D341Med (cell line): ENCODE measurements at regions not wholly inside any gene's neighbourhood (a gene's known extent, or its start where the extent isn't known, plus 50 kb on each side); places are given as distances from the start of the nearest gene placed in this dataset.

ENCODE experiments used
- DNase-seq: peaks from one replicate; pipeline ENCODE4 v3.0.0; 2012; ENCODE audit warnings: low spot score

GRCh38 chr3:132187746-132188145 lies 129.5 kb upstream of the ACP3 start:
- no peak for DNase-seq

GRCh38 chr3:132189601-132190000 lies 127.6 kb upstream of the ACP3 start:
- no peak for DNase-seq

GRCh38 chr3:132196113-132196512 lies 121.1 kb upstream of the ACP3 start:
- no peak for DNase-seq

DNA sequence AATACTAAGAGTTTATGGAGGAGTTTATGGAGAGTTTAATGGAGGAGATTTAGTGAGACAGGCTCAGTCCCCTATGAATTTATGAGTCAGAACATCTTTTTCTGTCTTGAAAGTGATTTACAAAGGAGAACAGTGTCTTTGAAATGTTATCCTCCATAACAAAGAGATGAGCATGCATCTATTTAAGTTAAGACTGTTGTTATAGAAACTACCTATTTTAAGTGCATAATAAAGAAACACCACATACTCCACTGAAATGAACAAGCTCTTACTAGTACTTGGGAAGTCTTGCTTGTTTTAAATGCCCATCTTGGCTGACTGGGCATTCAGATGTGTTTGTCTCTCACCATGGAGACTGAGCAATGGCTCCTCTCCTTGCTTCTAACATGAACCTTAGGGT lies 118.7 kb upstream of the ACP3 start:
- DNase-seq = no peak

GRCh38 chr3:132199451-132199850 lies 117.8 kb upstream of the ACP3 start:
- DNase-seq = no peak

- DNase-seq = no peak
These were observed 114.6 kb upstream of the ACP3 start for GRCh38 chr3:132202586-132202985.

DNA sequence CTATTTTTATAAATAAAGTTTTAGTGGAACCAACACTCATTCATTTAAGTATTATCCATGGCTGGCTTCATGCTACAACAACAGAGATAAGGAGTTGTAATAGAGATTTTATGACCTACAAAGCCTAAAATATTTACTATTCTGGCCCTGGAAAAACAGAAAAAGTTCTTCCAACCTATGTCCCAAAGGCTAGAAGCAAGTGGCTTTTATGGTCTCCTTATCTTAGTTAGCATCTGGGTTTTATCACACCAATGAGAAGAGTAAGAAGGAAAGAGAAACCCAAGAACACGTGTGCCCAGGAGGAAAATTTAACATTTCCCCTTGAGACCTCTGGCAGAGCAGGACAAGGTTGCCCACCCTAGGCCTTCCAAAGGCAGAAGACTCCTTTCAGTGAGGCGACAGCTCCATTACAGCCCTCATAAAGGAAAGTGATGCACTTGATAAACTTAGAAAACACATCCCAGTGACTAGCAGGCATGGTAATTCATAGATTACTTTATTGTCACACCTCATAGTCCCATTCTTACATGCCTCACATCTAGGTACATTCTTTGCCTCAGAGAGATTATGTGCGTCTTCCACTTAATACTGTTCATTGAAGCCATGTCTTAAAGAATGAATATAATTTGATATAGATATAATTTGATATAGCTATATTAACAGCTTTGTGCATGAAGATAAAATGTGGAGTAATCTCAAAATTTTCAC lies 113.2 kb upstream of the ACP3 start:
- no peak for DNase-seq

DNA sequence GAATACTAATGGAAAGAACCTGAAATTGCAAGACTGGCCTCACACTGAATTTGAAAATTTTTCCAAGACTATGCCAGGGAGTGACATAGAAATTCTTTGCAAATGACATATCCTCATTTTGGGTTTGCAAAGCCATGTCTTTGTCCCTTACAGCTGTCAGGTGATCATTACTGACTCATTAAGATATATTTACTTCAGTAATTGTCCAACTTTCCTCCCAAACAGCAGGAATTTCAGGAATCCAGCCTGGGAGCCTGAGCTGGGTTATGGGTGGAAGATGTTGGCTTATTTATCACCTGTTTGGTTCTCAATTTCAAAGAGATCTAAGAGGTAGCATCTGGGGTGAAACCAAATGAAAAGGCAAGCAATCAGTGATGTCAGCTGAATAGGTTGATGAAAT lies 111.6 kb upstream of the ACP3 start:
- DNase-seq = no peak

GRCh38 chr3:132209855-132210254 lies 107.4 kb upstream of the ACP3 start:
- no peak for DNase-seq

DNA sequence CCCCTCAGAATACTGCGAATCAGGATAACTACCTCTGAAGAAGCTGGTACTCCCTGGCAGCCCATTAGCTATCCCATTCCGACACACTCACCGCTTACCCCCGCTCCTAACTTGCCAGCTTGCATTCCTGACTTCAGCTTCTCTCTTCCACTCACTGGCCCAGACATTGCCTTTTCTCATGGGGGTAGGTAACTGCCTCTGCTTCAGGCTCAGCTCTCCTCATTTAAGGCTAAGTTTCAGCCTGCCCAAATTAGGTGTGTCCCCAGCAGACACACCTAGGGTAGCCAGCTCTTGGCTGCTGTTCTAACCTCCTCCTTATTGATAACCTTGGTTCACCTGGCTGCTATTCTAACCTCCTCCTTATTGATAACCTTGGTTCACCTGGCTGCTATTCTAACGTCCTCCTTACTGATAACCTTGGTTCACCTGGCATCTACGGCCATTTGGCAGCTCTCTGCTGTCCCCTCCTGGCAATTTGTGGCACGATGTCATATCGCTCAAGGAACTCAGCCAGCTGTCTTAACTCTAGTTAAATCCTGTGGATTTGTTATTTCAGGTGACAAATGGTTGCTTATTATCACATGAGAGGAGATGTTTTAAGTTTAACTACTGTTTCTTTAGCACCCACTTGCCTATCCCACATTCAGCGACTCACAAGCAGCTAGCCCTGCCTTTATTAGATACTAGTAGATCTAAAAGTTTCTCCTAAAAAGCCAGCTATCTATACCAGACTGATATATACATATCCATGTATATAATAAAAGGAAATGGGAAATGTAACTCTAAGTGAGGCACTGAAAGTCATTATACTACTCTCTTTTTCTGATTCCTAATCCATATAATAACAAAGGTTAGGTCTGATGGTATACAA lies 106.5 kb upstream of the ACP3 start:
- peak; percentile 48 for DNase-seq

DNA sequence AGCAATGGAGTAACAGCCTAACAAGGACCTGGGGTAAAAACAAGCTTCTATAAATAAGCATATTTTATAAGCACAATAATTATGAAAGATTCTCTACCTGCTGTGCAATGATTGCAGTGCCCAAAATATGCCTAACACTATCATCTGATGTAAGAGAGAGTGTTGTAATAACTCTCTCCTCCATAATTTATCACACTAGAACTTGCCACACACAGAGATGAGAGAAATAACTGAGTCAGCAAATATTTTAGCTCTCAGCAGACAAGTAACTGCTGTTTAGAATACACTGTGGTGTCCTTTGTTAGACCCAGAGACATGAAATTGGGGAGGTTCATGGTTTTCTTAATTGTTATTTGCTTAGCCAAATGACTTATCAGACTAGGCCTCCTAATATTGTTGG lies 105.3 kb upstream of the ACP3 start:
- no peak for DNase-seq

DNA sequence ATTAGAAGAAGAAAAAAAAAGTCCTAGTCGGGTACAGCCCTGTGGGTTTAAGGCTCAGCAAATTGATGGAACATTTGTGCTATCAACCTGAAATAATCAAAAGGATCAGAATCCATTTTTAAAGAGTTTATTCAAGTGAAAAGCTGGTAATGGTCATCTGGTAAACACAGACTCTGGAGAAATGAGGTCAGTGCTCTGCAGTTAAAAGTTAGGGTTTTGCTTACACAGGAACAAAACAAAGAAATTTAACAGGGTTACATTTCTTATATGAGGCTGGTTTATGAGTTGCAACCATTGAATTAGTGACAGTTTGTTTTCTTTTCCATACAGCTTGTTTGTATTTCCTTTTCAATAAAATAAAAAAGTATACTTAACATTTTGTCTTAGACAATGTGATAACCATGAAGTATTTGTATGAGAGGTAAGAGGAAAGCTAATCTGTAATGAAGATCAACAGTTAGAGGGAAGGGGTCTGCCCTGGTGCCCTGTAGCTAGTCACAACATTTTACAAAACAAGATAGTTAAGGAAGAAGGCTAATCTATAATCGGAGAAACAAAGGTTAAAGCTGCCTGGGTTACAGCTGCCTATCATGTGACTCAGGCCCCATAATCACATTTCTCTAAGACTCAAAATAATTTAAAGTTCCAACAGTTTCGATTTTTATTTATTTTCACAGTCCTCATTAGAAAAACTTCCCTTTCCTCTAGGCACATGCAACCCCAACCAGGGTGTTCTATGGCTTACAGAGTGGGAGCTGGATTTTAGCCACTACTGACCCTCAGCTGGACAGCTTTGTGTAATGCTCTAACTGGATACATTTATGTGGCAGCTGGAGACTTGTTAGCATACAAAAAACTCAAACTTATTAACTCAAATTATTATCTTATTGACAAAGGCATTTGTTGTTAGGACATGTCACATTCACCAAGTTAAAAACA lies 98.1 kb upstream of the ACP3 start:
- DNase-seq = no peak

- no peak for DNase-seq
These were observed 96.2 kb upstream of the ACP3 start for GRCh38 chr3:132220986-132221385.

- DNase-seq = peak; percentile 24
These were observed 94.2 kb upstream of the ACP3 start for GRCh38 chr3:132222868-132223538.

DNA sequence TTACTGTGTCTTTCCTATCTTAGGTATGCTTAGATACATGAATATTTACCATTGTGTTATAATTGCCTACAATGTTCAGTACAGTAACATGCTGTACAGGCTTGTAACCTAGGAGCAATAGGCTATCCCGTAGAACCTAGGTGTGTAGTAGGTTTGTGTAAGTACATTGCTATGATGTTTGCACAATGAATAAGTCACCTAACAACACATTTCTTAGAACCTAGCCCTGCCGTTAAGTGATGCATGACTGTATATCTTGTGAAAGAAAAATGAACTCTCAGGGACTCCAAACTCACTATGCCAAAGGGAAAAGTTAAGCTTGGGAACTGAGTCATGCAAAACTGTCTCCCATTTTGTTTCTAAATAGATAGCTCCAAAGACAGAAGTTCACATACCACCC lies 91.5 kb upstream of the ACP3 start:
- no peak for DNase-seq

DNA sequence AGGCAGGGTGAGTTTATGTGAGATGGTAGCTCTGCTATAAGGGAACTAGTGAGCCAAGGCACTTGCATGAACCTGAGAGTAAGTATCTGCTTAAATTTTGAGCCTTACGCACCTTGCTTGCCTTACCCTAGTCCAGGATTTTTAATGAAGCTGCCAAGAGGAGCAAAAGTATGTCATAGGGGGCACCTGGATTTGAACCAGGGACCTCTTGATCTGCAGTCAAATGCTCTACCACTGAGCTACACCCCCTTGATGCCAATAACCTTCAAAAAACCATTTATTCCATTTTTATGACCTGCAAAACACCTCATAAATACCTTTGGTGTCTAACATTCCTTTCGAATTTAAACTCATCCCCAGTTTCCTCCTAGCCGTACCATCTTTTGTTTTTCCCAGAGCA lies 88.3 kb upstream of the ACP3 start:
- no peak for DNase-seq

DNA sequence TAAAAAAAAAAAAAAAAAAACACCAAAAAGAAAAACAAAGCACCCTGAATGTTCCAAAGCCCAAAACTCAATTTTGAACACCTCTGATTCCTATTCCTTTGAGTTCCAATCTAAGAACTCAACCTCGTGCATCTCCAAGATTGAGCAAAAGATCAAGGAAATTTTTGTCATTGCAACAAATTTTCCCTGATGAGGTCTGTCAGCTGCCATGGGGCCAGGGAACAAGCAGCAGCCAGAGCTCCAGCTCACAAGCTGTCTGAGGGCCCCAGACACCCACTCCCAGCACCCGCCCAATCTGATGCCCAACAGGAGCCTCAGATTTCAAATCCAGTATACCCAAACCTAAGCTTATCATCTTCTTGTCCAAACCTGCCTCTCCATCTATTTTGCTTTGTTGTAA lies 87.6 kb upstream of the ACP3 start:
- no peak for DNase-seq

GRCh38 chr3:132230156-132231000 lies 86.8 kb upstream of the ACP3 start:
- DNase-seq = no peak

- no peak for DNase-seq
These were observed 85.6 kb upstream of the ACP3 start for GRCh38 chr3:132231633-132232032.

DNA sequence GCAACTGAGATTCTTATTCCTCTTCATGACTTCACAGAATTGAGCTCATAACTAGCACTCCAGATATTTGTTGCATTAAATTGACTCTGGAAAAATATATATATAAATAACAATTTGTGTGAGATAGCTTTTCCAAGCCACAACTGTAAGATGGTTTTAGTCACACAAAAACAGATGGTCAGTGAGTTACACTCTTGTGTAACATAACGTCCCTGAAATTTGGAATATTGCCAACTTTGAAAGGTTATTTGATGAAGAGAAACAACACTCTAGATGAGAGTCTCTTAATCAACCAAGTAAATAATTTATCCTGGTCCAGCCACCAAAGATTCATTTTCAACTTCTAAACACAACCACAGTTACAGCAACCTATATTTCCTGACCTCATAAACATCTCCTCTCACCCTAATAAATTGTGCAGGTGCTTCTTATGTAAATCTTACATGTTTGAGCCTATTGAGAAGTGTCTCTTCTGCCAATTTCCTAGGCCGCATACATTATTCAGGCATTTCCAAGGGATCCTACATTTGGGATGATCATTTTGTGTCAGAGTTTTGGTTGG lies 84.9 kb upstream of the ACP3 start:
- no peak for DNase-seq
